Esophagus muscularis mucosa (tissue), 3 donors: ENCODE measurements at regions not wholly inside any gene's neighbourhood (a gene's known extent, or its start where the extent isn't known, plus 50 kb on each side); places are given as distances from the start of the nearest gene placed in this dataset.

Source experiments
- CTCF ChIP-seq, 3 experiments: fragments of 200-600 bp in 2 of 3; fragments of 450-650 bp in 1 of 3; sonication (generic) in 2 of 3; IDR thresholded peaks; one replicate each; pipeline ENCODE4 v1.5.1; 2017 to 2019; ENCODE audit warnings: antibody characterized with exemption in 3 of 3, mild to moderate bottlenecking in 2 of 3, moderate library complexity in 1 of 3
- POLR2A ChIP-seq: fragments of 450-650 bp; IDR thresholded peaks from one replicate; pipeline ENCODE4 v1.6.1; 2017; ENCODE audit warnings: antibody characterized with exemption, moderate library complexity, mild to moderate bottlenecking, low read depth

- TF ChIP-seq CTCF (IDR thresholded peaks at IDR 0.05) (no peak), POLR2A (no peak)
Observed at GRCh38 chr18:40810372-40810771, 1144.7 kb upstream of the PIK3C3 start.
